HUES6 (cell line): ENCODE measurements at regions not wholly inside any gene's neighbourhood (a gene's known extent, or its start where the extent isn't known, plus 50 kb on each side); places are given as distances from the start of the nearest gene placed in this dataset.

Experiments used
- H3K27ac ChIP-seq: 2 replicates; pipeline ENCODE4 v1.7.0; 2013; ENCODE audit warnings: low read depth, mild to moderate bottlenecking, low read length, inconsistent platforms
- H3K27me3 ChIP-seq: 2 replicates; pipeline ENCODE4 v1.6.1; 2013; ENCODE audit warnings: low read length; ENCODE audit not compliant: control insufficient read depth, insufficient read depth
- H3K36me3 ChIP-seq: 2 replicates; pipeline ENCODE4 v1.6.1; 2013; ENCODE audit warnings: low read length; ENCODE audit not compliant: control insufficient read depth, insufficient read depth
- H3K4me1 ChIP-seq: 2 replicates; pipeline ENCODE4 v1.6.1; 2013; ENCODE audit warnings: low read length; ENCODE audit not compliant: control insufficient read depth, insufficient read depth
- H3K4me3 ChIP-seq: 2 replicates; pipeline ENCODE4 v1.5.1; 2013; ENCODE audit warnings: low read depth, low read length
- H3K9ac ChIP-seq: one replicate; pipeline ENCODE4 v1.6.1; 2013; ENCODE audit warnings: mild to moderate bottlenecking, low read length
- H3K9me3 ChIP-seq: 2 replicates; pipeline ENCODE4 v1.6.1; 2013; ENCODE audit warnings: low read depth, low read length; ENCODE audit not compliant: control insufficient read depth, insufficient read depth

DNA sequence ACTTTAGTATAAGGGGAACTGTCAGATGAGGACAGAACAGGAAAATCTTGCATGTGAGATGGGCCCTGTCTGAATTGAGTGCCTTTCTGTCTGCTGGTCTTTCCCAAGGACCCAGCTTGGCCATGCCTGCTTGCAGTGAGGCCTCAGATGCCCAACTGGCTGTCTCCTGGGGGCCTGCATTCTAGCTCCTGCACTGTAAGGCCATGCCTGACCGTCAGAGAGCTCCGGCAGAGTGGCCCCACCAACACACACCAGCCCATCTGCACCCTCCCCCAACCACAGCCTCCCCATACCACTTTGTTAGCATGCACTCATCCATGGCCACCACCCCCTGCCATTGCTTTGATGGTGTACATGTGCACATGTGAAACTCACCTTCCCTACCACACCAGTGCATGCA, 190.4 kb upstream of the RPRM start:
- Histone ChIP-seq H3K4me1 (no peaks in the 10 kb centered on the region), H3K36me3 (no peaks in the 10 kb centered on the region), H3K9ac (no peak overlapping the region), H3K27ac (no peak overlapping the region), H3K27me3 (no peaks in the 10 kb centered on the region), H3K9me3 (peaks cover 31% of the 10 kb centered on the region), H3K4me3 (no peak overlapping the region)

DNA sequence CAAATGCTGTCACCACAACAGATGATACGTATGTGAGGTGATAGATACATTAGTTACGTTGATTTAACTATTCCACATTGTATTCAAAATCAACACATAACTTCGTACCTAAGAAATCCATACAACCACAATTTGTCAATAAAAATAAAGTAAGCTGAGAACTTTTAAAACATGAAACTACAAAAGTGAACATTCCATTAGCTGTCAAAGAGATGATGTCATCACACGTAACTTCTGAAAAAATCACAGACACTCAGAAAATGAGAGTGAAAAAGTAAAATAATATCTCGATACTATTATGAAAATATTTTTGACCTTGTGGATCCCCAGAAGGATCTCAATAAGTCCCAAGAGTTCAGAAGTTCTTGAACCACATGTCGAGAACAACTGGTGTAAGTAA, 161.6 kb upstream of the GALNT13 start:
- Histone ChIP-seq H3K27ac (no peak overlapping the region), H3K36me3 (no peaks in the 10 kb centered on the region), H3K4me3 (no peak overlapping the region), H3K9me3 (no peaks in the 10 kb centered on the region), H3K27me3 (no peaks in the 10 kb centered on the region), H3K9ac (no peak overlapping the region), H3K4me1 (no peaks in the 10 kb centered on the region)

DNA sequence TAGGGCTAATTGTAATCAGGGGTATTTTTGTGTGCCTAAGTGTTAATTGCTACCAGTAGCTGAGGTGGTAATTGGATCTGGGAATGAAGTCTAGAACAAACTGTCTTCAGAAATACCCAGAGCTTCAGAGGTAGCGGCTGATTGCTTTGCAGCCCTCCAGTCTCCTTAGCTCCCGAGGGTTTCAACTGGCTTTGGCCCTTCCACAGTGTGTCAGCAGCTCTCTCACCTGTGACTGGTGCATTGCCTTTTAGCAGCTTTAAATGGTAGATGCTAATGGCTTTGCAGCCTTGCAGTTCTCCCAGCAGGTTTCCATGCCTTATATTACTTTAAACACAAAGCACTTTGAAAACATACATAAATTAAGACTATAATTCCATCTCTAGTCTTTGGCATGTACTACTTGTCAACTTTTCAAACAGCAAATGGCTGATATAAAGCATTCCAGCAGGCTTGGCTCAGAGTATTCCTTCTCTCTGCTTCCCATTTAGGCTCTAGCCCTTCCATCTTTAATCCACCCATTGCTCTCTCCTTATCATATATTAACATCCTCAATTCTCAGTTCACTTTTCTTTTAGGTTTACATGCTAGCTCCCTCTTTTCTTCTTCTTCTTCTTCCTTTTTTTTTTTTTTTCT, 156.4 kb upstream of the GALNT13 start:
- Histone ChIP-seq H3K4me3 (no peak overlapping the region), H3K9me3 (peaks cover 4% of the 10 kb centered on the region; the same call in 1 of the 2 replicates), H3K4me1 (no peaks in the 10 kb centered on the region), H3K9ac (no peak overlapping the region), H3K36me3 (no peaks in the 10 kb centered on the region), H3K27ac (no peak overlapping the region), H3K27me3 (no peaks in the 10 kb centered on the region)

DNA sequence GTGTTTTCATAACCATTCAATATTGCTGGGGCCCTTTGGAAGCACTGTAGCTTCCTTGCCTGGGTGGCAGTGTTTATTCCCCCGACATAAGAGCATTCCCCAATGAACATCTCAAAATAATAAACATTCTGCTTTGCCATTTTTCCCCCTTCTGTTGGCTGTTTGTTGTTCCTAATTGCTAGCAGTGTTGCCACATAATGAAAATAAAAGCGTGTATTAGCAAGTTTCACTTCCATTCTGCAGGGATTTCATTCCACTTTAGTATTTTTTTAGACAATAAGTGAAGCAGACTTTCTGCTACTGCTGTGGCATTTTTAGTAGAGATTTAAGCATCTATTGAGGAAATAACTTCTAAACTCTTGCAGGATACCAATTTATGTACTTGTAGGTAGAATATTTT, 154.7 kb upstream of the GALNT13 start:
- Histone ChIP-seq H3K36me3 (no peaks in the 10 kb centered on the region), H3K27ac (no peak overlapping the region), H3K4me3 (no peak overlapping the region), H3K4me1 (no peaks in the 10 kb centered on the region), H3K27me3 (no peaks in the 10 kb centered on the region), H3K9me3 (peaks cover 4% of the 10 kb centered on the region; the same call in 1 of the 2 replicates), H3K9ac (no peak overlapping the region)

DNA sequence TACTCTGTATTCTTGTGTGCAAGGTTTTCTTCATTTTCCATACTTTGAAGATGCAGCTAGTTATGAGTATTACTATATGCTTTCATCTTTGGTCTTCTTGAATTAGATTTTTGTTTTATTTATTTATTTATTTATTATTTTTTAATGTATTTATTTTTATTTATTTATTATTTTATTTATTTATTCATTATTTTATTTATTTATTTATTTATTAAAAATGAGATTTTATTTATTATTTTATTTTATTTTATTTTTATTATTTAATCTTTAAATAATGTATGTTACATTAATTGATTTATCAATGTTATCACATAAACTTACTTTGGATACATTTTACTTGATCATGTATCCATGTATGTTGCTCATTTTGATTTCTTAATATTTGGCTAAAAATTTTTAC, 132.3 kb upstream of the GALNT13 start:
- H3K4me1 ChIP-seq = no peaks in the 10 kb centered on the region
- H3K9me3 ChIP-seq = 0 out of 2 replicates have a peak, but pooled peaks cover 2% of the 10 kb centered on the region
- H3K9ac ChIP-seq = no peak overlapping the region
- no peak overlapping the region for H3K4me3 ChIP-seq
- H3K27me3 ChIP-seq = no peaks in the 10 kb centered on the region
- H3K36me3 ChIP-seq = no peaks in the 10 kb centered on the region
- H3K27ac ChIP-seq = no peak overlapping the region

DNA sequence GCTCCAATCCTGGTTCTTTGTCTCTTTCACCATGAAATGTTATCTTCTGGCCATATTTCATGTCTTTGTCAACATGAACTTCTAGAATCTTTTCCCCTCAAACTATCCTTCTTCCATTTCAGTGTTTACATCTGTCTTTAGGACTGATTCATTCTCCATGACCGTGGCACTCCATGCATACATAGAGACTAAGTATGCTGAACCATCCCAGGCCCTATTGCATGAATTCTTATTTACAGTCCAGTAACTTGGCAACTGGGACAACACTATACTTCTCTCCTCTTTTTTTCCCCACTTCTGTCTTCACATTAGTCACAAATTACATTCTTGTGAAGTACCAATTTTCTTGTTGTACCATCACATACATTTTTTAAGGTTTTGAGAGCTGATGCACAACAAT, 109.8 kb upstream of the GALNT13 start:
- H3K9ac ChIP-seq = no peak overlapping the region
- H3K27ac ChIP-seq = no peak overlapping the region
- H3K4me3 ChIP-seq = no peak overlapping the region
- no peaks in the 10 kb centered on the region for H3K36me3 ChIP-seq
- H3K27me3 ChIP-seq = no peaks in the 10 kb centered on the region
- no peaks in the 10 kb centered on the region for H3K4me1 ChIP-seq
- H3K9me3 ChIP-seq = peaks cover 10% of the 10 kb centered on the region

DNA sequence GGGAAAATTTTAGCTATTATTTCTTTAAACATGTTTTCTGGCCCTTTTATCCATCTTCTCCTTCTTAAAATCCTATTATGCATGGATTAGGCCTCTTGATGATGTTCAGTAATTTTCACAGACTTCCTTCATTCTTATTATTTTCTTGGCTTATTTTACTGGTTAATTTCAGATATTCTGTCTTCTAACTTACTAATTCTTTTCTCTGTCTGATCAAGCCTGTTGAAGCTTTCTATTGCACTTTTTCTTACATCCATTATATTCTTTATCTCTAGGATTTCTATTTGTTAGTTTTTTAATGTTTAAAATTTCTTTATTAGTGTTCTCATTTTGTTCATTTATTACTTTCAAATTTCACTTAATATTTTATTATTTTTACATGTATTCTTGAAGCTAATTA, 105.3 kb upstream of the GALNT13 start:
- Histone ChIP-seq H3K27me3 (no peaks in the 10 kb centered on the region), H3K4me3 (no peak overlapping the region), H3K9ac (no peak overlapping the region), H3K4me1 (no peaks in the 10 kb centered on the region), H3K27ac (no peak overlapping the region), H3K36me3 (no peaks in the 10 kb centered on the region), H3K9me3 (peaks cover 10% of the 10 kb centered on the region)

DNA sequence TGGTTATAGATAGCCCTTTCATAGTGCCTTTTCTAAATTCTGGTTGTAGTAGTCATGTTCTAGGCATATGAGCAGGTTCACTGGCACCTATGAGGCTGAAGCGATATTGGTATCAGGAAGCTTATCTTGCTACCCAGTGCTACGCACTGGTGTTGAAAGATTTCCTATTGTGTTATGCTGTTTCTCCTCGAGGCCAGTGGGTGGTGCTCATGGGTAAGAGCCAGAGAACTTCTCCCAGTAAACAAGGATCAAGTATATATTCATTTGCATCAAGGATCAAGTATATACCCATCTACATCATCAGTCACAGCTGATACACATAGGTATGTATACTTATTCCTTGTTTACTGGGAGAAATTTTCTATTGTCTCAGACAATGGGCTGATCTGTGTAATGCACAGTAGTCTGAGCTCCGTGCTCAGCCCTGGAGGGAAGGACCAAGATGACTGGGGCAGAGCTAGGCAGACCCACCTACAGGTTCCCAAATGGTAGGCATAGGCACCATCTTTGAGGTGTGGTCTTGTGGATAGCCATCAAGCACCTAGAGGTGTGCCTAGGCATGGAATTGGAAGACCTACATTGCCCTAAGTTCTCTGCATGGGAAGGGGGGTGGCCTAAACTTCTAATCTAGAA, 101.2 kb upstream of the GALNT13 start:
- Histone ChIP-seq H3K27ac (no peak overlapping the region), H3K4me3 (no peak overlapping the region), H3K4me1 (no peaks in the 10 kb centered on the region), H3K9me3 (peaks cover 6% of the 10 kb centered on the region), H3K27me3 (no peaks in the 10 kb centered on the region), H3K36me3 (no peaks in the 10 kb centered on the region), H3K9ac (no peak overlapping the region)

DNA sequence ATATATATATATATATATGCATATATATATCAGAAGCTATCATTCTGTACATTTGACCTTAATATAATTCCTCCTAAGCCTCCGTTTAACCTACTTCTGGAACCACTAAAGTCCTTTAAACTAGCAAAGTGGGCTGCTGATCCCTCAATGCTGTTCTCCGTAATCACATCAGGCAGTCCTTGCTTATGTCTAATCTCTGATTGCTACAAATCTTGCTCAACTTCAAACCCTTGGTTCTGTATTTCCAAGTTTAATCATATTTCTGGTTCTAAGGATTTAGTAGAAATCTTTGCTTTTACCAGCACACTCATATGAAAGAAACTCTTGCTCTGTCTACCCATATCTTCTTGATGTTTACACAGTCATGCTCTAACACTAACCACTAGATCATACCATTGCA, 91.5 kb upstream of the GALNT13 start:
- H3K9me3 ChIP-seq = no peaks in the 10 kb centered on the region
- no peak overlapping the region for H3K9ac ChIP-seq
- H3K27me3 ChIP-seq = no peaks in the 10 kb centered on the region
- no peak overlapping the region for H3K4me3 ChIP-seq
- H3K27ac ChIP-seq = no peak overlapping the region
- no peaks in the 10 kb centered on the region for H3K36me3 ChIP-seq
- no peaks in the 10 kb centered on the region for H3K4me1 ChIP-seq

DNA sequence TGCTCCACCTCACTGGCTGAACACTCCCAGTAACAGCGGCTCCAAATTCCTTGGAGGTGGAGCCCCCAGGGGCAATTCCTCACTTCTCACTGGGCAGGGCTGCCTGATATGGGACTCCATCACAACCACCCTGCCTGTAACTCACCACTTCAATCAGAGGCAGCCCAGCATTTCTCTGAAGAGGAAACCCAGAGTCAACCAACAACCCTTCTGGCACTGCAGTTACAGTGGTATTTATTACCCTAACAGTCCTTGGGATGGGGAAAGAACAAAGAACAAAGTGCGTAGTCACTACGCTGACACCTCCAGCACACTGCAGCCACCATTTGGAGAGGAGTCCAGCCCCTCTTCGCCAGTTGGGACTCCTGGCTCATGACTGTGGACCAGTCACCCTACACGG, 85.7 kb upstream of the GALNT13 start:
- Histone ChIP-seq H3K36me3 (no peaks in the 10 kb centered on the region), H3K27ac (no peak overlapping the region)

DNA sequence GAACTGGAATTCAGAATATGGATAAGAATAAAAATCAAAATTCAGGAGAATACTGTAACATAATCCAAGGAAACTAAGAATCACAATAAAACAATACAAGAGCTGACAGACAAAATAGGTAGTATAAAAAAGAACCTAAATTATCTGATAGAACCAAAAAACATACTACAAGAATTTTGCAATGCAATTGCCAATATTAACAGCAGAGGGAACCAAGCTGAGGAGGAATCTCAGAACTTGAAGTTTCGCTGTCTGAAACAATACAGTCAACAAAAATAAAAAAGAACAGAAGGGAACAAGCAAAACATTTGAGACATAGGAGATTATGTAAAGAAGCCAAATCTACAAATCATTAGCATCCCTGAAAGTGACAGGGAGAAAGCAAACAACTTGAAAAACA, 84.1 kb upstream of the GALNT13 start:
- H3K4me3 ChIP-seq = no peak overlapping the region
- H3K36me3 ChIP-seq = no peaks in the 10 kb centered on the region
- peaks cover 5% of the 10 kb centered on the region; the same call in 1 of the 2 replicates for H3K9me3 ChIP-seq
- H3K27me3 ChIP-seq = no peaks in the 10 kb centered on the region
- no peak overlapping the region for H3K9ac ChIP-seq
- H3K27ac ChIP-seq = no peak overlapping the region
- no peaks in the 10 kb centered on the region; the same call in 1 of the 2 replicates for H3K4me1 ChIP-seq

More for the DNA sequence above, 85.7 kb upstream of the GALNT13 start:
- Histone ChIP-seq H3K4me1 (no peaks in the 10 kb centered on the region; the same call in 1 of the 2 replicates), H3K9me3 (no peaks in the 10 kb centered on the region), H3K9ac (no peak overlapping the region), H3K4me3 (no peak overlapping the region), H3K27me3 (no peaks in the 10 kb centered on the region)
